ENCODE measurements at regions not wholly inside any gene's neighbourhood (a gene's known extent, or its start where the extent isn't known, plus 50 kb on each side); places are given as distances from the start of the nearest gene placed in this dataset.

- TF ChIP-seq, protein P1, sequence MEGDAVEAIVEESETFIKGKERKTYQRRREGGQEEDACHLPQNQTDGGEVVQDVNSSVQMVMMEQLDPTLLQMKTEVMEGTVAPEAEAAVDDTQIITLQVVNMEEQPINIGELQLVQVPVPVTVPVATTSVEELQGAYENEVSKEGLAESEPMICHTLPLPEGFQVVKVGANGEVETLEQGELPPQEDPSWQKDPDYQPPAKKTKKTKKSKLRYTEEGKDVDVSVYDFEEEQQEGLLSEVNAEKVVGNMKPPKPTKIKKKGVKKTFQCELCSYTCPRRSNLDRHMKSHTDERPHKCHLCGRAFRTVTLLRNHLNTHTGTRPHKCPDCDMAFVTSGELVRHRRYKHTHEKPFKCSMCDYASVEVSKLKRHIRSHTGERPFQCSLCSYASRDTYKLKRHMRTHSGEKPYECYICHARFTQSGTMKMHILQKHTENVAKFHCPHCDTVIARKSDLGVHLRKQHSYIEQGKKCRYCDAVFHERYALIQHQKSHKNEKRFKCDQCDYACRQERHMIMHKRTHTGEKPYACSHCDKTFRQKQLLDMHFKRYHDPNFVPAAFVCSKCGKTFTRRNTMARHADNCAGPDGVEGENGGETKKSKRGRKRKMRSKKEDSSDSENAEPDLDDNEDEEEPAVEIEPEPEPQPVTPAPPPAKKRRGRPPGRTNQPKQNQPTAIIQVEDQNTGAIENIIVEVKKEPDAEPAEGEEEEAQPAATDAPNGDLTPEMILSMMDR (IDR thresholded peaks at IDR 0.05), result peak; percentile 67
- no peak for TF ChIP-seq POLR2AphosphoS5 (IDR thresholded peaks at IDR 0.05; ENCODE audit: low read depth, low read length)
Observed at GRCh38 chr7:132709971-132710567, 133.8 kb upstream of the PLXNA4 start.

Measured in Panc1 (cell line).